HG03469 (cell line): ENCODE measurements at regions not wholly inside any gene's neighbourhood (a gene's known extent, or its start where the extent isn't known, plus 50 kb on each side); places are given as distances from the start of the nearest gene placed in this dataset.

ENCODE experiments used
- ATAC-seq: cut with Tn5 transposase; IDR thresholded peaks from one replicate; pipeline ENCODE4 v1.9.1; 2021; ENCODE audit warnings: mild to moderate bottlenecking, moderate library complexity, moderate number of reproducible peaks; ENCODE audit not compliant: unreplicated experiment

- ATAC-seq, result no peak
Observed at GRCh38 chr2:60067006-60067405, 486.4 kb downstream of the BCL11A start.

GRCh38 chr2:60066096-60066839 is 487.2 kb downstream of the BCL11A start:
- no peak for ATAC-seq

- no peak for ATAC-seq
Observed at GRCh38 chr2:60064687-60065389, 488.6 kb downstream of the BCL11A start.

- ATAC-seq, result no peak
Observed at GRCh38 chr2:60058781-60059180, 494.7 kb downstream of the BCL11A start.

- ATAC-seq, result no peak
Observed at GRCh38 chr2:60054571-60055340, 498.7 kb downstream of the BCL11A start.

GRCh38 chr2:60053791-60054190 is 499.7 kb downstream of the BCL11A start:
- no peak for ATAC-seq

- no peak for ATAC-seq
Observed at GRCh38 chr2:60052601-60053000, 500.9 kb downstream of the BCL11A start.

- no peak for ATAC-seq
Observed at GRCh38 chr2:60051991-60052390, 501.5 kb downstream of the BCL11A start.

GRCh38 chr2:60047944-60048525 is 505.4 kb downstream of the BCL11A start:
- no peak for ATAC-seq

GRCh38 chr2:60047347-60047746 is 506.1 kb downstream of the BCL11A start:
- no peak for ATAC-seq

- no peak for ATAC-seq
Observed at GRCh38 chr2:60046529-60046928, 506.9 kb downstream of the BCL11A start.

GRCh38 chr2:60045456-60045855 is 508.0 kb downstream of the BCL11A start:
- ATAC-seq, result no peak

GRCh38 chr2:60044484-60044883 is 509.0 kb downstream of the BCL11A start:
- no peak for ATAC-seq

GRCh38 chr2:60042023-60042422 is 511.4 kb downstream of the BCL11A start:
- no peak for ATAC-seq

- ATAC-seq, result no peak
Observed at GRCh38 chr2:60033325-60033724, 520.1 kb downstream of the BCL11A start.

GRCh38 chr2:60029566-60029883 is 523.9 kb downstream of the BCL11A start:
- no peak for ATAC-seq

GRCh38 chr2:60028849-60029565 is 524.4 kb downstream of the BCL11A start:
- no peak for ATAC-seq

- ATAC-seq, result no peak
Observed at GRCh38 chr2:60025496-60025895, 528.0 kb downstream of the BCL11A start.

- ATAC-seq, result no peak
Observed at GRCh38 chr2:60023256-60023985, 530.0 kb downstream of the BCL11A start.

GRCh38 chr2:60007671-60008070 is 545.8 kb downstream of the BCL11A start:
- no peak for ATAC-seq
